ENCODE measurements at regions not wholly inside any gene's neighbourhood (a gene's known extent, or its start where the extent isn't known, plus 50 kb on each side); places are given as distances from the start of the nearest gene placed in this dataset.
"Not testable (repeated sequence)": the region's sequence is repeated elsewhere in the genome, so short reads cannot be mapped to it uniquely, and the experiment has no call there.

- TF ChIP-seq TAF1 (IDR thresholded peaks at IDR 0.05; ENCODE audit: borderline replicate concordance, low read depth, low read length); RFX5 (IDR thresholded peaks at IDR 0.05; ENCODE audit: low read length); CTCF (IDR thresholded peaks at IDR 0.05); FOXM1 (IDR thresholded peaks at IDR 0.05; ENCODE audit: low read depth); POLR2AphosphoS5 (IDR thresholded peaks at IDR 0.05; ENCODE audit: low read depth, low read length); SMC3 (IDR thresholded peaks at IDR 0.05; ENCODE audit: low read depth, low read length); EP300 (IDR thresholded peaks at IDR 0.05; ENCODE audit: borderline replicate concordance in 1 of 2, low read depth in 1 of 2, low read length in 1 of 2); GABPA (IDR thresholded peaks at IDR 0.05; ENCODE audit: low read depth); MEF2A (IDR thresholded peaks at IDR 0.05; ENCODE audit: borderline replicate concordance, low read depth); SIN3A (IDR thresholded peaks at IDR 0.05; ENCODE audit: borderline replicate concordance, low read depth, low read length); CHD2 (IDR thresholded peaks at IDR 0.05; ENCODE audit: low read length, partially characterized antibody); MXI1 (IDR thresholded peaks at IDR 0.05; ENCODE audit: low read depth, low read length); JUND (IDR thresholded peaks at IDR 0.05): not testable (repeated sequence)
Observed at GRCh38 chr15:84155792-84156587, 79.6 kb upstream of the GOLGA6L4 start.
